Subcutaneous abdominal adipose tissue (tissue), 5 donors: ENCODE measurements at regions not wholly inside any gene's neighbourhood (a gene's known extent, or its start where the extent isn't known, plus 50 kb on each side); places are given as distances from the start of the nearest gene placed in this dataset.

Experiments
- H3K27ac ChIP-seq: one replicate; pipeline ENCODE4 v1.7.0; 2013; ENCODE audit warnings: low read depth, mild to moderate bottlenecking, inconsistent platforms, low read length, moderate library complexity
- H3K27me3 ChIP-seq, 5 donors: one replicate each; pipeline ENCODE4 v1.7.0; 2013; ENCODE audit warnings: low read length in 5 of 5, inconsistent platforms in 1 of 5; ENCODE audit not compliant: control insufficient read depth in 5 of 5, insufficient read depth in 4 of 5
- H3K36me3 ChIP-seq, 5 donors: one replicate each; pipeline ENCODE4 v1.7.0; 2013; ENCODE audit warnings: low read length in 5 of 5; ENCODE audit not compliant: control insufficient read depth in 5 of 5, insufficient read depth in 5 of 5
- H3K4me1 ChIP-seq, 5 donors: one replicate each; pipeline ENCODE4 v1.7.0; 2013; ENCODE audit warnings: low read length in 5 of 5, mild to moderate bottlenecking in 3 of 5, moderate library complexity in 1 of 5; ENCODE audit not compliant: control insufficient read depth in 5 of 5, insufficient read depth in 5 of 5
- H3K4me3 ChIP-seq, 5 donors: one replicate each; pipeline ENCODE4 v1.7.0; 2013; ENCODE audit warnings: low read length in 5 of 5, low read depth in 1 of 5
- H3K9ac ChIP-seq, 5 donors: one replicate each; pipeline ENCODE4 v1.7.0; 2013; ENCODE audit warnings: low read length in 5 of 5, mild to moderate bottlenecking in 4 of 5, moderate library complexity in 3 of 5
- H3K9me3 ChIP-seq, 5 donors: one replicate each; pipeline ENCODE4 v1.7.0; 2013; ENCODE audit warnings: low read length in 5 of 5; ENCODE audit not compliant: control insufficient read depth in 5 of 5
- donor health status: healthy.
- donor health status: healthy.
- donor health status: healthy.
- donor health status: healthy.
- donor health status: healthy.

GRCh38 chr17:79672496-79672895 is 58.2 kb upstream of the ENPP7 start:
- Histone ChIP-seq H3K36me3 (no peaks in the 10 kb centered on the region), H3K9ac (no peak overlapping the region), H3K9me3 (peaks cover 9 to 25% (median 24%) of the 10 kb centered on the region in 5 donors), H3K4me1 (peaks cover 0 to 5% (median 0%) of the 10 kb centered on the region in 5 donors), H3K4me3 (no peak overlapping the region), H3K27ac (no peak overlapping the region), H3K27me3 (peaks cover 14 to 60% (median 46%) of the 10 kb centered on the region in 5 donors)

GRCh38 chr17:79671085-79671694 is 59.6 kb upstream of the ENPP7 start:
- Histone ChIP-seq H3K27ac (no peak overlapping the region), H3K27me3 (peaks cover 14 to 60% (median 46%) of the 10 kb centered on the region in 5 donors), H3K4me1 (peaks cover 0 to 5% (median 0%) of the 10 kb centered on the region in 5 donors), H3K9me3 (peaks cover 9 to 25% (median 24%) of the 10 kb centered on the region in 5 donors), H3K36me3 (no peaks in the 10 kb centered on the region), H3K9ac (no peak overlapping the region), H3K4me3 (no peak overlapping the region)

- peaks cover 9 to 25% (median 24%) of the 10 kb centered on the region in 5 donors for H3K9me3 ChIP-seq
- no peak overlapping the region for H3K4me3 ChIP-seq
- H3K27ac ChIP-seq: no peak overlapping the region
- H3K27me3 ChIP-seq: peaks cover 14 to 60% (median 46%) of the 10 kb centered on the region in 5 donors
- H3K36me3 ChIP-seq: no peaks in the 10 kb centered on the region
- no peak overlapping the region for H3K9ac ChIP-seq
- H3K4me1 ChIP-seq: peaks cover 0 to 8% (median 4%) of the 10 kb centered on the region in 5 donors
Measured at GRCh38 chr17:79670537-79671084, 59.8 kb upstream of the RBFOX3 start.

GRCh38 chr17:79669861-79670260 is 59.0 kb upstream of the RBFOX3 start:
- H3K27ac ChIP-seq: no peak overlapping the region
- H3K36me3 ChIP-seq: no peaks in the 10 kb centered on the region
- peaks cover 0 to 14% (median 10%) of the 10 kb centered on the region in 5 donors for H3K4me1 ChIP-seq
- H3K9ac ChIP-seq: no peak overlapping the region
- H3K27me3 ChIP-seq: peaks cover 14 to 55% (median 43%) of the 10 kb centered on the region in 5 donors
- peaks cover 9 to 25% (median 24%) of the 10 kb centered on the region in 5 donors for H3K9me3 ChIP-seq
- H3K4me3 ChIP-seq: no peak overlapping the region

GRCh38 chr17:79668344-79669250 is 57.7 kb upstream of the RBFOX3 start:
- no peaks in the 10 kb centered on the region for H3K36me3 ChIP-seq
- peaks cover 14 to 52% (median 40%) of the 10 kb centered on the region in 5 donors for H3K27me3 ChIP-seq
- H3K9me3 ChIP-seq: peaks cover 6 to 12% (median 12%) of the 10 kb centered on the region in 5 donors
- no peak overlapping the region for H3K4me3 ChIP-seq
- H3K27ac ChIP-seq: no peak overlapping the region
- H3K4me1 ChIP-seq: peaks cover 0 to 14% (median 10%) of the 10 kb centered on the region in 5 donors
- H3K9ac ChIP-seq: no peak overlapping the region

- peaks cover 14 to 46% (median 36%) of the 10 kb centered on the region in 5 donors for H3K27me3 ChIP-seq
- no peak overlapping the region for H3K27ac ChIP-seq
- H3K4me1 ChIP-seq: peaks cover 0 to 19% (median 13%) of the 10 kb centered on the region in 5 donors
Measured at GRCh38 chr17:79667746-79668145, 56.9 kb upstream of the RBFOX3 start.

GRCh38 chr17:79667121-79667715 is 56.4 kb upstream of the RBFOX3 start:
- Histone ChIP-seq H3K9me3 (no peaks in the 10 kb centered on the region), H3K9ac (no peak overlapping the region), H3K36me3 (no peaks in the 10 kb centered on the region), H3K27me3 (peaks cover 14 to 41% (median 33%) of the 10 kb centered on the region in 5 donors), H3K4me3 (no peak overlapping the region), H3K4me1 (peaks cover 0 to 22% (median 13%) of the 10 kb centered on the region in 5 donors), H3K27ac (no peak overlapping the region)

More at GRCh38 chr17:79667746-79668145, 56.9 kb upstream of the RBFOX3 start:
- Histone ChIP-seq H3K4me3 (no peak overlapping the region), H3K9ac (no peak overlapping the region), H3K9me3 (peaks cover 0 to 4% (median 3%) of the 10 kb centered on the region in 5 donors), H3K36me3 (no peaks in the 10 kb centered on the region)

GRCh38 chr17:79666111-79666510 is 55.3 kb upstream of the RBFOX3 start:
- peaks cover 14 to 30% (median 26%) of the 10 kb centered on the region in 5 donors for H3K27me3 ChIP-seq

GRCh38 chr17:79664930-79665737 is 54.3 kb upstream of the RBFOX3 start:
- H3K27me3 ChIP-seq: peaks cover 8 to 21% (median 17%) of the 10 kb centered on the region in 5 donors
- H3K4me3 ChIP-seq: peak overlapping the region in 3 of 5 donors; percentile 20 to 30 (median 26)
- H3K27ac ChIP-seq: no peak overlapping the region
- H3K9me3 ChIP-seq: peaks cover 2 to 8% (median 6%) of the 10 kb centered on the region in 5 donors
- H3K36me3 ChIP-seq: no peaks in the 10 kb centered on the region
- H3K4me1 ChIP-seq: peaks cover 0 to 22% (median 13%) of the 10 kb centered on the region in 5 donors
- H3K9ac ChIP-seq: no peak overlapping the region

More at GRCh38 chr17:79666111-79666510, 55.3 kb upstream of the RBFOX3 start:
- no peak overlapping the region for H3K4me3 ChIP-seq
- H3K9me3 ChIP-seq: peaks cover 2 to 6% (median 4%) of the 10 kb centered on the region in 5 donors
- peaks cover 0 to 22% (median 13%) of the 10 kb centered on the region in 5 donors for H3K4me1 ChIP-seq
- H3K36me3 ChIP-seq: no peaks in the 10 kb centered on the region
- no peak overlapping the region for H3K27ac ChIP-seq
- H3K9ac ChIP-seq: no peak overlapping the region
